ENCODE measurements at regions not wholly inside any gene's neighbourhood (a gene's known extent, or its start where the extent isn't known, plus 50 kb on each side); places are given as distances from the start of the nearest gene placed in this dataset.

DNA sequence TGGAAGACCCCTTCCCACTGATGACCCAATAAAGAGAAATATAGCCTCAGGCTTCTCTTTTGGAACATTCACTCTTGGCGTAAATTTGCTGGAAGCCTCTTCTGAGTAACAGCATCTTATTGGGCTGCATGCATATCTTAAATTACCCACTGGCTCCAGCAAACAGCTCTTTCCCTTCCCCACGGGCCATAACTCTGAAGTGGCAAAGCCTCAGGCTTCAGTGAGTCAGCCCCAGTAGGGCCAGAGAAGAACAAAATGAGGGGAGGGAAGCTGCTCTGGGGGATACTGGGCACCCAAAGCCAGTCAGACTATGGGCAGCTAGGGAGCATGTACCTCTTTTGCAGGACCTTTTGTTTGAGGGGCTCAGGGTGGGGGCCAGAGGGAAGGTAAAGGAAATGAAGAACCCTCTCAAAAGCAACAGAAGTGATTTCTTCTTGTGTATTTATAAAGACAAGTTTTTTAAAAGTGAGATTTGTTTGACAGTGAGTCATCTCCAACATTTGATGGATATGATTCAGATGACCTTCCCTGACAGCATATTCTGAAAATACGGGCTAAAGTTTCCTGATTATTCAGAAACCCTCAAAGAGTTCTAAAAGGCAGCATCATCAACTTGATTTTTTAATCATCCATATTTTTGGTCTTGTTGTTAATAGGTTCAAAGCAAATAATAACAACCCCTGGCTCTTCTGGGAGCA is 203.4 kb downstream of the KIF18A start:
- no peak for ATAC-seq

GRCh38 chr11:27902981-27903624 is 202.8 kb upstream of the BDNF start:
- no peak for ATAC-seq

DNA sequence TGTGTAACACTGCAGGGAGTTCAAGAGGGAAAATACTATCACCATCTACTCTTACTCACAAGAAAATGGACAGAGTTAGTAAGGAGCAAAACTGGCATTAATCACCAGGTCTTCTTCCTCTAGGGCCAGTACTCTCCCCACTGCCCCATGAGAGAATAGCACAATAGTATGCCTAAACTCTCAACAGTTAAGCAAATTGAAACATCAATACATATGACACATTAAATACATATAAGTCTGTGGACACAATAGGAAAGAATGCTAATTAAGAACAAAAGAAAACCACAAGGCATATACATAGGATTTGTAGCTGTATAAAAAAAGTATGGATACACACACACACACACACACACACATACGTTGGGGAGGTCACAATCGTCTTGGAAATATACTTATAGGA is 197.9 kb upstream of the BDNF start:
- ATAC-seq = no peak

DNA sequence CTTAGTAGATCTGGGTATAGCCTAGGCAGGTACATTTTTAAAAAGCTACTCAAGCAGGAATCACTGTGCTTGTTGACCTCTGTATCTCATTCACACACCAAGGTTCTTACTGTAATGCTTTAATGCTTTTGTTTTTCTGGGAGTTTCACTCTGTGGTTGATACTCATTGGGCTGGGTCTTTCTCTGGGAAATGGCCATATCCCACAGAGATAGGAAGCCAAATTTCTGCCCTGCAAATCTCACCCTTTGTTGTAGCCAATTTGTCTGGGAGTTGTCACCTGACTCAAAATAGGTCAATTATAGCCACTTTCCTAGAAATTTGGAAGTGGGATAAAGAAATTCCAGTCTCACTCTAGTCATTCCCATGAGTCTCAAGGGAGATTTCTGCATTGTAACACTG is 195.8 kb upstream of the BDNF start:
- no peak for ATAC-seq

DNA sequence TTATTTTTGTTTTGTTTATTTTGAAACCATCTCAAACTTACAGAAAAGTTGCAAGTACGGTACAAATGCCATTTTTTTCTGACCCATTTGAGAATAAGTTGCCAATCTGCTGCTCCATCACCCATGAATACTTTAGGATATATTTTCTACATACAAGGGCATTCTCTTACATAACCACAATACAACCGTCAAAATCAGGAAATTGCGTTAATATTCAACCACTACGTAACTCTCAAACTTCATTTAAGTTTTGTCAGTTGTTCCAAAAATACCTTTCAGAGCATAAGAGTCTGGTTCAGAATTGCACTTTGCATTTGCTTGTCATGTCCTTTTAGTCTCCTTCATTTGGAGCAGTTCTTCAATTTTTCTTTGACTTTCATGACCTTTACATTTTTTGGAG is 194.3 kb upstream of the BDNF start:
- ATAC-seq = no peak

DNA sequence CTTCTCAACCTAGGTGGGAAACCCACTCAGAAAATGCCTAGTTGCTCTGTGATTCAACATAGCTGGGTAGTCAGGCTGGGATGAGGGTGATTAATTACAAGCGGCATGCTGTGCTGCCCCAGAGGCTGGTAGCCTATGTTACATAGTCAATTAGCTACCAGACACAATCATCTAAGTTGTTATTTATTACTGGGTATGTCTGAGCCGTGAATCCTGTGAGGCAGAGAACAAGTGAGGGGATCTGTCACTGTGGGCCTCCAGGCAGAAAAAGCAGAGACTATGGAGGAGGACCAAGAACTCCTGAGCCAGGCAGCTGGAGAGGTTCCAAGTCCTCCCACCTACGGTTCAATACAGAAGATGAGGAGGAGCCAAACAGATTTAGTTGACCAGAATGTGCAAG is 186.6 kb upstream of the BDNF start:
- ATAC-seq = no peak

DNA sequence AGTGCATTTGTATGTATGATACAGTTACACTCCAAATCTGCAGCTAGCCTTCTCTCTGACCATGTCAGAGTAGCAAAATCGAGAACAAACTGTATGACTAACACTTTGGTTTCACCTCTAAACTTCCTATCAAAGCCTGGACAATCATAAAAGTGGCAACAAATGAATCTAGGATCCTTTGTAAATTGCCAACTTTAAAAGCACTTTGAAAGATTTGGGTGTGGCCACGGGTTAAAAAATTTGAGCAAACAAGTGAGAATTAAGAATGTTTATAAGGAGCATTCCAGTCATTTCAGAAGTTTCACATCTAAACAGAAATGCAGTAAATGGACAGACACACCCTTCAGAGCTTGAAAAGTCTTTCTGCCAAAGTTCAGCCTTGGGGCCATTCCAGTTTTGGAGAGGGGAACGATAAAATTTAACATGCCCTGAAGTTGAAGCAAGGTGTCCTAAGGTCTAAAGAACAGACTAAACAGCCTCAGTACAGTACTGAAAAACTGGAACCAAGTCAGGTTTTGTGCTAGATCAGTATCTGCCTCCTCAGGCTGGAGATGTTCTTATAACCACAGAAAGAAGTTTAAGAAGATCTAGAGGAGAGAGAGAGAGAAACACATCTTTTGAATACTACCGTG is 181.9 kb upstream of the BDNF start:
- ATAC-seq = no peak

GRCh38 chr11:27875831-27876775 is 175.8 kb upstream of the BDNF start:
- no peak for ATAC-seq

- ATAC-seq = no peak
Measured at GRCh38 chr11:27874998-27875830, 175.0 kb upstream of the BDNF start.

- no peak for ATAC-seq
Measured at GRCh38 chr11:27873664-27874063, 173.4 kb upstream of the BDNF start.

DNA sequence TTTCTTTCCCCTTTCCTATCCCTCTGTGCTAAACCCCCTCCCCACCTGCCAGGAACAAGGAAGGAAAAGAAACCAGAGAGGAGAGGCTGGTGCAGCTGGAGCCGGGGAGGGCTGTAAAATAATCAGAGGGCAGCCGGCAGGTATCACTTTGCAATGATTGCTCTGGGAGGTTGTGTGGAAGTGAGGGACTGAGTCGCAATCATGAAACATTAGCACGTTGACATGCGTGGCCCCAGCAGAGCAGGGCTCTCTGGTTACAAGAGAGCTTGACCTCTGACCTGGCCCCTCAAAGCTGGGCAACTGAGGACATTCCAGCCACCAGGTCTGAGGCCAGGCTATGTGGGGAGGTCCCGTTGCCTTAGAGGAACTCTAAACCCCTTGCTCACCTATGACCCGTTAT is 170.8 kb upstream of the BDNF start:
- ATAC-seq = no peak

DNA sequence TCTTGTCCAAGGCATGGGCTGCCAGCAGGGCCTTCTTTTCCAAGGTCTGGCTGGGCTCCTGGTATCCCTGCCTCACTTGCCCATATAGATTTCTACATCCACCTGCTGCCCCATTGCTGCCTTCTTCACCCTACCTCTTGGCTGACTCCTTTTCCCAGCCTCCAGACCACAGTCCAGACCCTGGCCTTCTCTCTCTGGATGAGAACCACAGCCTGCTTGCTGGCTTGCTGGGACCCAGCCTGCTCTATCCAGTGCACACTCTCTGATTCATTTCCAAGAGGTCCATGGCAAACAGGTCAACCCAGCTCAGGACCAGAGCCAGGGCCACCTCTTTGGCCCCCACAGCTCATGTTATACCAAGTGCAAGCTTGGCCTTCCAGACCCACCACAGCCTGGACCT is 169.4 kb upstream of the BDNF start:
- no peak for ATAC-seq

- no peak for ATAC-seq
Measured at GRCh38 chr11:27868709-27869108, 168.5 kb upstream of the BDNF start.

GRCh38 chr11:27868226-27868625 is 168.0 kb upstream of the BDNF start:
- no peak for ATAC-seq

DNA sequence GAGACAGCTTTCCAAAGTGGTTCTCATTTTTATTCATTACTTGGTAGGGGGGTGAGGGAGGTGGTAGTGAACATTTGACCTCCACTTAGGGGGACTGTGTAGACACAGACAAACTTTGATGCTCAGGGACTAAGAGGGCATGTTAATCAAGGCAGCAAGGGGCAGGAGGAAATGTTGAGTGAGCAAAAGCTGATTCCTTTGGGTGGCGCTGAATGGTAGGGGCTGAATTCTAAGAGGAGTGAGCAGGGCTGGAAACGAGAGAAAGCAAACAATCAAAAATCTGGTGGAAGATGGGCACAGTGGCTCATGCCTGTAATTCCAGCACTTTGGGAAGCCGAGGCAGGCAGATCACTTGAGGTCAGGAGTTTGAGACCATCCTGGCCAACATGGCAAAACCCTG is 164.8 kb upstream of the BDNF start:
- ATAC-seq = no peak

GRCh38 chr11:27864611-27865010 is 164.4 kb upstream of the BDNF start:
- no peak for ATAC-seq

- peak; percentile 84 for ATAC-seq
Measured at GRCh38 chr11:27864091-27864491, 163.8 kb upstream of the BDNF start.

- ATAC-seq = no peak
Measured at GRCh38 chr11:27863637-27864036, 163.4 kb upstream of the BDNF start.

DNA sequence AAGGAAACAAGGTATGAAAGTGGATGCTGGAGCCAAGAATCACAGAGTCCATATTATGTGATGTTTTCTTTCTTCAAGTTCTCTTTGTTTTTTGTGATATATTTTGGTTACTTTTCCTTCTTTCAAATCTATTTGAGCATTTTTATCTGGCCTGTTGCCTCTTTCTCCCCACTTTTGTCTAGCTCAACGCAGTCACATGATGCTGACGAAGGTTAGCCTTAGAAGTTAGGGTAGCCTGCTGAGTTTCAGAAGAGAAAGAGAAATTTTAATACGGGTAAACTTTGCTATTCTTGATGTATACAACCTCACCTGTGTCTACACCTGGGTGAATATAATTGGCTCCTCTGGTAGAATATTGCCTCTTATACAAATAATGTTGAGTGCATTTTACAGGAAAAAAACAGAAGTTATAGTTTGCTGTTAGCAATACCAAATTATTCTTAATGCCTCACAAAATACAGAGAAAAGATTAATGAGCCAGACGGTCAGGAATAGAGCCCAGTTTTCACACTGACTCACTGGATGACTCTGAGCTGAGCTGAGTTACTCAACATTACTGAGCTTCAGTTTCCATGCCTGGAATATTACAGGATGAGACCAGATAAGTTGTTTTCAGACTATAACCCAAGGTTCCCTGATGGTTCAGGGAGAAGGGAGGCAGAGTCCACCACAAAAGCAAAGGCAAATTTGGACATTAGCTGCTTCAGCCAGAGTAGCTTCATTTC is 161.6 kb upstream of the BDNF start:
- peak; percentile 79 for ATAC-seq

DNA sequence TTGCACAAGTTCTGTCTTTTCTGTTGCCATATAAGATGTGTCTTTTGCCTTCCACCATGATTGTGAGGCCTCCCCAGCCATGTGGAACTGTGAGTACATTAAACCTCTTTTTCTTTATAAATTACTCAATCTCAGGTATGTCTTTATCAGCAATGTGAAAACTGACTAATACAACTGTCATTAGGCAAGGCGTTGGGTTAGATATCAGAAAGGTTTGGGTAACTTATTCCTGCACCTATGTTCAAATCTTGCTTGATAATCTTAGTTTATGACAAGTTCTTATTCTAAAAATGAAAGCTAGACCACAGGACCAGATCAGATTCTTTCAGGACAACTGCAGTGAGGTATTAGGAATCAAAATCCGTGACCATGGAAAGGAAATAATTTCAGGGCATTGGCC is 160.6 kb upstream of the BDNF start:
- no peak for ATAC-seq

DNA sequence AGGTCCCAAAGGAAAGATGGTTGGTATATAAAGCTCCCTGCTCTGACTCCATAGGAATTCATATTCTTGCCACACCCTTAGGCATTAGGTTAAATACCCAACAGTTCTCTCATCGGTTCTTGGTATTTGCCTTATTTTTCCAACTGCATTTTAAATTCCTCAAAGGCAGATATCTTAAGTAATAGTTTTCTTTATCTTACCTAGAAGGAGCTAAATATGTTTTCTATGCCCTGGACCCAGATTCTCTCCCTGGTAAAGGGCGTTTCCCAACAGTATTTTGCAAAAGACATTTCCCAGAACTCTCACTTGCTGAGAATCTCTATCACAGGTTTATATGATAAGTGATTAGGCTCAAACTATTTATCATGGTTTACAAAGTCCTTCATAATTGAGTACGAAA is 158.6 kb upstream of the BDNF start:
- no peak for ATAC-seq

Data from esophagus mucosa (tissue), 1 donor.